ENCODE measurements at regions not wholly inside any gene's neighbourhood (a gene's known extent, or its start where the extent isn't known, plus 50 kb on each side); places are given as distances from the start of the nearest gene placed in this dataset.

GRCh38 chr5:147989239-147989638 lies 74.5 kb upstream of the SPINK5 start:
- in situ Hi-C loops (cut with HindIII; ENCODE audit: low pct_unique_long_range_greater_than_20kb, low sequenced_read_pairs): no loop called here
- CTCF ChIA-PET: no interaction called here
- Histone ChIP-seq H3K27ac (ENCODE audit: low read length) (no peak overlapping the region), H3K9me3 (ENCODE audit: control insufficient read depth, insufficient read depth, low read depth, low read length) (no peaks in the 10 kb centered on the region), H3K36me3 (ENCODE audit: control insufficient read depth, insufficient read depth, low read length) (no peaks in the 10 kb centered on the region), H3K4me1 (ENCODE audit: control insufficient read depth, insufficient read depth, low read length) (no peaks in the 10 kb centered on the region), H3K4me3 (ENCODE audit: low read depth in 2 of 2, low read length in 2 of 2) (no peak overlapping the region), H3K27me3 (ENCODE audit: control insufficient read depth, insufficient read depth, low read length) (no peaks in the 10 kb centered on the region)
- ATAC-seq: no peak
- DNase-seq (ENCODE audit: low read depth, low spot score): no peak
- BruUV-seq (replicated peaks): no TSS peak
- TF ChIP-seq SIN3A (IDR thresholded peaks at IDR 0.05; ENCODE audit: borderline replicate concordance, insufficient read depth, low read depth, low read length): no peak
- no peak for TF ChIP-seq POLR2AphosphoS5 (IDR thresholded peaks at IDR 0.05; ENCODE audit: low read depth, low read length)
- no peak for TF ChIP-seq TCF7L2 (IDR thresholded peaks at IDR 0.05; ENCODE audit: low read depth, low read length)
- no peak for TF ChIP-seq CTCF (IDR thresholded peaks at IDR 0.05)
- TF ChIP-seq, protein P1, sequence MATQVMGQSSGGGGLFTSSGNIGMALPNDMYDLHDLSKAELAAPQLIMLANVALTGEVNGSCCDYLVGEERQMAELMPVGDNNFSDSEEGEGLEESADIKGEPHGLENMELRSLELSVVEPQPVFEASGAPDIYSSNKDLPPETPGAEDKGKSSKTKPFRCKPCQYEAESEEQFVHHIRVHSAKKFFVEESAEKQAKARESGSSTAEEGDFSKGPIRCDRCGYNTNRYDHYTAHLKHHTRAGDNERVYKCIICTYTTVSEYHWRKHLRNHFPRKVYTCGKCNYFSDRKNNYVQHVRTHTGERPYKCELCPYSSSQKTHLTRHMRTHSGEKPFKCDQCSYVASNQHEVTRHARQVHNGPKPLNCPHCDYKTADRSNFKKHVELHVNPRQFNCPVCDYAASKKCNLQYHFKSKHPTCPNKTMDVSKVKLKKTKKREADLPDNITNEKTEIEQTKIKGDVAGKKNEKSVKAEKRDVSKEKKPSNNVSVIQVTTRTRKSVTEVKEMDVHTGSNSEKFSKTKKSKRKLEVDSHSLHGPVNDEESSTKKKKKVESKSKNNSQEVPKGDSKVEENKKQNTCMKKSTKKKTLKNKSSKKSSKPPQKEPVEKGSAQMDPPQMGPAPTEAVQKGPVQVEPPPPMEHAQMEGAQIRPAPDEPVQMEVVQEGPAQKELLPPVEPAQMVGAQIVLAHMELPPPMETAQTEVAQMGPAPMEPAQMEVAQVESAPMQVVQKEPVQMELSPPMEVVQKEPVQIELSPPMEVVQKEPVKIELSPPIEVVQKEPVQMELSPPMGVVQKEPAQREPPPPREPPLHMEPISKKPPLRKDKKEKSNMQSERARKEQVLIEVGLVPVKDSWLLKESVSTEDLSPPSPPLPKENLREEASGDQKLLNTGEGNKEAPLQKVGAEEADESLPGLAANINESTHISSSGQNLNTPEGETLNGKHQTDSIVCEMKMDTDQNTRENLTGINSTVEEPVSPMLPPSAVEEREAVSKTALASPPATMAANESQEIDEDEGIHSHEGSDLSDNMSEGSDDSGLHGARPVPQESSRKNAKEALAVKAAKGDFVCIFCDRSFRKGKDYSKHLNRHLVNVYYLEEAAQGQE (IDR thresholded peaks at IDR 0.05; ENCODE audit: insufficient read depth in 1 of 2, low read depth in 2 of 2, low read length in 1 of 2): no peak
- POLR2A ChIA-PET: no interaction called here
- intact Hi-C loops (cut with micrococcal nuclease; ENCODE audit: unreplicated experiment): no loop called here

- no peaks in the 10 kb centered on the region for H3K4me1 ChIP-seq (ENCODE audit: control insufficient read depth, insufficient read depth, low read length)
- no peak overlapping the region for H3K27ac ChIP-seq (ENCODE audit: low read length)
- POLR2A ChIA-PET: interaction anchor here (0.6 kb wide), 1 partner anchor 184 kb away, joined by 3 read pairs; no protein-coding TSS in a partner anchor
- CTCF ChIA-PET: no interaction called here
- H3K4me3 ChIP-seq (ENCODE audit: low read depth in 2 of 2, low read length in 2 of 2): no peak overlapping the region
- no peaks in the 10 kb centered on the region for H3K9me3 ChIP-seq (ENCODE audit: control insufficient read depth, insufficient read depth, low read depth, low read length)
- TF ChIP-seq, protein P1 (IDR thresholded peaks at IDR 0.05; ENCODE audit: insufficient read depth in 1 of 2, low read depth in 2 of 2, low read length in 1 of 2): no peak
- TF ChIP-seq POLR2AphosphoS5 (IDR thresholded peaks at IDR 0.05; ENCODE audit: low read depth, low read length): no peak
- no peak for TF ChIP-seq TCF7L2 (IDR thresholded peaks at IDR 0.05; ENCODE audit: low read depth, low read length)
- no peak for TF ChIP-seq SIN3A (IDR thresholded peaks at IDR 0.05; ENCODE audit: borderline replicate concordance, insufficient read depth, low read depth, low read length)
- no peak for TF ChIP-seq CTCF (IDR thresholded peaks at IDR 0.05)
- H3K36me3 ChIP-seq (ENCODE audit: control insufficient read depth, insufficient read depth, low read length): no peaks in the 10 kb centered on the region
- intact Hi-C loops (cut with micrococcal nuclease; ENCODE audit: unreplicated experiment): no loop called here
- in situ Hi-C loops (cut with HindIII; ENCODE audit: low pct_unique_long_range_greater_than_20kb, low sequenced_read_pairs): no loop called here
- BruUV-seq (replicated peaks): no TSS peak
- DNase-seq (ENCODE audit: low read depth, low spot score) (no peak), ATAC-seq (no peak)
- H3K27me3 ChIP-seq (ENCODE audit: control insufficient read depth, insufficient read depth, low read length): no peaks in the 10 kb centered on the region
Measured at GRCh38 chr5:147986134-147986757, 77.5 kb upstream of the SPINK5 start.
